EH (cell line): ENCODE measurements at regions not wholly inside any gene's neighbourhood (a gene's known extent, or its start where the extent isn't known, plus 50 kb on each side); places are given as distances from the start of the nearest gene placed in this dataset.
"Not testable (repeated sequence)": the region's sequence is repeated elsewhere in the genome, so short reads cannot be mapped to it uniquely, and the experiment has no call there.

Source experiments
- DNase-seq: peaks from one replicate; pipeline ENCODE4 v3.0.0-alpha.2; 2015; ENCODE audit warnings: low read depth

DNA sequence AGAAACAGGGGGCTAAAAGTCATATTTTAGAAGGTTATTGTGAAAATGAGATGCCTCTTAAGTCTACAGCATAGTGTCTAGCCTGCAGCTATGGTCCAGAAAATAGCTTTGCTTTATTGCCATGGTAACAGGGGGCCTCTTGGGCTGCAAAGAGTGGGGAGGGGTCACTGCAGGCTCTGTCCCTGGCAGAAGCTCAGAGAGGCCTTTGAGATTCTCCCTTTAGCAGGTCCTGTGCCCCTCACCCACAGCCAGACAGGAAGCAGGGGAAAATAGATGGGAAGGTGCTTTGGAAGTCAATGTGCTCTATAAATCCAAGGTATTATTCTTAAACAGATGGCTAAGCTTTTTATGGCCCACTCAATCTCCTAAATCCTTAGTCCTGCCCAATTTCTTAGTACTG lies 1021.3 kb upstream of the GYPC start:
- no peak for DNase-seq

DNA sequence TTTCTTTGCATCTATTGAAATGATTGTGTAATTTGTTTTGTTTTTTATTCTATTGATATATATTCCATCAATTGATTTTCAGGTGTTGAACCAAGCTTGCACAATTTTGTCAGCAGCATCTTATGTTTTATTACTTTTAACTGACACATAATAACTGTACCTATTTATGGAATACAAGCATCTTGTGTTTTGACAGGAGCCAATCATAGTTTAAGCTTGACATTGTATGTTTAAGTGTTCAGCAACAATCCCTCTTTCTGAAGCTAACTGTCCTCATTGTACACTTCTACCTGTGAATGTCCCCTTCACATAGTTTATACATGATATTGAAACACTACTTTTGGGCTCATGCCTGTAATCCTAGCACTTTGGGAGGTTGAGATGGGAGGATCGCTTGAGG lies 1017.6 kb upstream of the GYPC start:
- no peak for DNase-seq

DNA sequence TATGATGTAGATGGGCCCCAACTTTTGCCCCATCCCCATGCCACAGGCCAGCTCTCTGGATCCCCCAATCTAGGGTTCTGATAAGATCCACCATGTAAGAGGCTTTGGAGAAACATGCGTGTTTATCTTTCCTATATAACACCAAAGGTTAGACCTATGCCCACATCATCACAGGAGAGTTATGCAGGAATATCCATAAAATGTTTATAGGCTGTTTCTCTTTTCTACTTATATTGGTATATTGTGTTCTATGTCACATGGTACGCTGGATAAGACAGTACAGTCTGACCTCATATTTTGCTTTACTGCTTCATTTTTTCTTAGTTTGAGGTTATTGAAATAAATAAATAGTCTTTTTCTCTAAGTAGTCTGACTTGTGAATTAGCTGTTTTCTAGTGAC lies 1013.9 kb upstream of the GYPC start:
- DNase-seq, result no peak

DNA sequence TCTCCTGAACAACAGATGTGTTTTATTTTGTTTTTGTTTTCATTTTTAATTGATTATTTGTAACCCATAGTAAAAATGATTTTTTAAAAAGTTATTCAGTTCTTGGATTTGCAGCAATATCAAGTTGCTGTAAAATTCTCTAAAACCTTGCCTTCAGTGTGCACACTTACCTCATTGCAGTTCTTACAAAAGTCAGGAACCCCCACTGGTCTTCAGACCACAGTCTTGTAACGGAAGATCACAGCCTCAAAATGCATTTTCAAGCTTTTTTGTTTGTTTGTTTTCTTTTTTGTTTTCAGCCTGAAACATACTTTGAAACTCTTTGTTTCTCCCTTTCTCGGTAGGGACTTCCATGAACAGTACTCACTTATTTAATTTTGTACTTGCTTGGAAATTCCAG lies 1012.8 kb upstream of the GYPC start:
- DNase-seq, result no peak

DNA sequence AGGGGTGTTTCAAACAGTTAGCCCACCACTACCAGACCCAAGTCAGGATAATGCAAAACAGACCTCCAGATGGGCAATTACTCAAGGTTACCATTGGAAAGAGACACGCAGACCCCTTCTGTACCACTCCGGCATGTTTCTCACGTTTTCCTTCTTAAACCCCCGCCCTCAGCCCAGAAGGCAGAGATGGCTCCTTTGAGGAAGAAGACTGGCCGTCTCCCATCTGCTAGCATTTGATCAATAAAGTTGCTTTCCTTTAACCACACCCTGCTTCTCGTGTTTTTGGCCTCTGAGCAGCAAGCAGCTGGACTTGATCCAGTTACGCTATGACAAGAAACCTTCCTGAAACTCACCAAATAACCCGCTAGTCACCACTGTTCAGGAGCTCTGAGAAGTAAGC lies 1012.4 kb upstream of the GYPC start:
- no peak for DNase-seq

DNA sequence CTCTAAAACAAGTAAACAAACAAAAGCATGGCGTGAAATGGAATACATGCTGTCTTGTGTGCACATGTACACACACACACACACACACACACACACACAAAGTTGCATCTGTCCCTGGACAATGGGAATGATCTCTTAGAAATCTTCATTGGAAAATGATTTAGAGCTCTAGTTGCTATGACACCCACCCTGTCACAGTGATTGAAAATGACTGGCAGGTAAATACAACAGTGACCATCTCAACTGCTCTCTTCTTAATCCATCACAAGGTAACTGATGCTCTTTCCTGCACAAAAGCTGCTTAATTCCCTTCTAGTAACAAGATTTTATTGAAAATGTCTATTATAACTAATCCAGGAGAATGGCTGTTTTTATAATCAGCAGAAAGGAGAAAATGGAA lies 1011.7 kb upstream of the GYPC start:
- DNase-seq, result no peak

DNA sequence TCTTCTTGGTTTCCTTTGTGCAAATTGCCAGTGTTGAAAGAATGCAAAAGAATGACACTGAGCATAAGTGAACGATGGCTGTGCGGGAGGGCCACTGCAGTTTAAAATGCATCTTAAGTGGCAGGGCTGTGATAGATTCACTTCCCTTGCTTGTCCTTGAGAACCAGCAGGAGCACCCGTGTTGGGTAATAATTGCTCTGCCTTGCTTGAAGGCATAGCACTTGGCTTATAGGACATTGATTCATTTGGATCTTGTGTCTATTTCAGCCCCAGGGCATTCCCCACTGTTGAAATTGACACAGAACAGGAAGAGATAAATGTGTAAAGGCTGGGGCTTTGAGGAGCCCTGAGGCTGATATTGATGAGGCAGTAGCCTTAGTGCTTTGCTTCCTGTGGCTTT lies 1003.7 kb upstream of the GYPC start:
- no peak for DNase-seq

DNA sequence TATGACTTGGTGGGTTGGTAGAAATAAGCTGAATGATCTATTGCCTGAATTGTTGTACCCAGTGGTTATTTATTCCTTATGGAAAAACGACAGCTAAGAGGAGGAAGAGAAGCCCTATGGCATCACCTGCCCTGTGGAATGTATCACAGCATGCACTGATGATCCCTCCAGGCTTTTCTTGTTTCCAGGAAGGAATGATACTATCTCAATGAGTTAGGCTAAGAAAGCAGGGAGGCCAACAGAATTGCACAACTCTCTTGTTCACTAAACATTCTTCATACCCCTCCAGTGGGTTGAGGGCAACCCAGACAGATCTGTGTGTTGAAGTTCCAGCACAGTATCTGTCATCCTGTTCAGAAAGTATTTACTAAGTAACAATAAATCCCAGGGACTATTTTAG lies 1001.7 kb upstream of the GYPC start:
- DNase-seq, result no peak

DNA sequence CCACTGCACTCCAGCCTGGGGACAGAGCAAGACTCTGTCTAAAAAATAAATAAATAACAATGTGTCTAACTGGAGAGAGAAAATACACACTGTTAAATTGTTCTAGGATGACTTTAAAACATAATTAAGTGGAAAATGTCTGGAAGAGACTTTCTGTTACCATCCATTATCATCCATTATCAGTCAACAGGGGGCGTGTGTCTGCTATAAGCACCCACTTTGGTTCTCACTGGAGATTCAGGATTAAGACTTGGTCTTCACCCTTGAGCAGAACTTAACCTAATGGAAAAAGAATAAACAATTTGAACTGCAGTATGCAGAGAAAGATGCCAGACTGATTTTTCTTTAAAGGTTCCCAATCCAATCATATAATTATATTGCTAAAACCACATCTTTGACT lies 999.8 kb upstream of the GYPC start:
- DNase-seq, result no peak

DNA sequence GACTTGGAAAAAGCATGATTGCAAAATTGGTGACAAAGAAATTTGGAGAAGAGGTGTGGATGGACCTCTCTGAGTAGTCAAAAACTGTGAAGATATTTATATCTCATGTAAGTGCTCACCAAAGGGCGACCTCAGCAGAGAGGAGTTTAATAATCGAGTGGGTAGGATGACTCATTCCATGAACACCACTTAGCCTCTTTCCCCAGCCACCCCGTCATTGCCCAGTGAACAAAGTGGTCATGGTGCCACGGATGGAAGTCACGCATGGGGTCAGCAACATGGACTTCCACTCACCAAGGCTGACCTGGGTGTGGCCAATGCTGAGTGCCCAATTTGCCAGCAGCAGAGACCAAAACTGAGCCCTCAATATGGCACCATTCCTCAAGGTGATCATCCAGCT lies 997.4 kb upstream of the GYPC start:
- no peak for DNase-seq

DNA sequence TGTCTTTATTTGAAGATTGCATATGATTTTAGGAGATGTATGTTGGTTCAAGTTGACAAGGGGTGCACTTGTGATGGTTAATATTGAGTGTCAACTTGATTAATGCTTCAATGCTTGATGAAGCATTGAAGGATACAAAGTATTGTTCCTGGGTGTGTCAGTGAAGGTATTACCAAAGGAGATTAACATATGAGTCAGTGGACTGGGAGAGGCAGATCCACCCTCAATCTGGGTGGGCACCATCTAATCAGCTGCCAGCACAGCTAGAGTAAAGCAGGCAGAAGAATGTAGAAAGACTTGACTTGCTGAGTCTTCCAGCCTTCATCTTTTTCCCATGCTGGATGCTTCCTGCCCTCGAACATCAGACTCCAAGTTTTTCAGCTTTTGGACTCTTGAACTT lies 995.6 kb upstream of the GYPC start:
- not testable (repeated sequence) for DNase-seq

DNA sequence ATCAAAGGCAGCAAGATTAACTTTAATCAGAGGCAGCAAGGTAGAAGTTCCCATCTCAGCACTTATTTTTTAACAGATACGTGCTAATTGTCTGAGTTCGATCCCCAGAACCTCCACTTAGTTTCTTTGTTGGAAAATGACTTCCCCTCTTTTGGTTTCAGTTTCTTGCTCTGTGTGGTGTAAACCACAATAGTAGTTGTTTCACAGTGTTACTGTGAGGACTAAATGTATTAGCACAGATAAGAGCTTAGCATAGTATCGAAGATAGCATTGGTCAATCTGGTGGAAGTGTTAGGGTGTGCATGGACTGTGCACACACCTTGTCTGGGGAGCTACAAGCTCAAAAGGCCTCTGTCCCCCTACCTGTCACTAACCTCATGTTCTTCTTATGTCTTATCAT lies 988.3 kb upstream of the GYPC start:
- DNase-seq, result no peak

DNA sequence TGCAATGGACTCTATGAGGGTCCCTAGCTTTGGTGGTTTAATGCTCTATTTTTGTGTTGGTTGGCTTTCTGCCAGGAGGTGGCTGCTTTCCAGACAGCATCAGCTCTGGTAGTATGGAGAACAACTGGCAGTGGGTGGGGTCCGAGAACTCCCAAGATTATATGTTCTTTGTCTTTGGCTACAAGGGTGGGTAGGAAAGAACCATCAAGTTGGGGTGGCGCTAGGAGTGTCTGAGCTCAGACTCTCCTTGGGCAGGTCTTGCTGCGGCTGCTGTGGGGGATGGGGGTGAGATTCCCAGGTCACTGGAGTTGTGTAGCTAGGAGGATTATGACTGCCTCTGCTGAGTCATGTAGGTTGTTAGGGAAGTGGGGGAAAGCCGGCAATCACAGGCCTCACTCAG lies 976.1 kb upstream of the GYPC start:
- DNase-seq, result no peak

DNA sequence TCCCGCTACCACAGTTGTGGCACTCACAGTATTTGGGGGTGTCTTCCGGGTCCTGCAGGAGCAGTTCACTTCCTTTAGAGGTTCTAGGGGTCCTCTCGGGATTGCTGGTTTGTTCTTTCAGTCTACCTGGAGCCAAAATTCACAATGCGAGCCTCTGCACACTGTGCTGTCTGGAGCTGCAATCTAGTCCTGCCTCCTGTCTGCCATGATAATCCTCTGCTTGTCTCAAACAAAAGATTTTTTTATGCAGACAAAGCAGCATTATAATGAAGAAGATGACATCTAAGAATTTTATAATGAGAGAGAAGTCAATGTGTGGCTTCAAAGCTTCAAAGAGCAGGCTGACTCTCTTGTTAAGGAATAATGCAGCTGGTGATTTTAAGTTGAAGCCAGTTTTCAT lies 975.1 kb upstream of the GYPC start:
- DNase-seq, result no peak

DNA sequence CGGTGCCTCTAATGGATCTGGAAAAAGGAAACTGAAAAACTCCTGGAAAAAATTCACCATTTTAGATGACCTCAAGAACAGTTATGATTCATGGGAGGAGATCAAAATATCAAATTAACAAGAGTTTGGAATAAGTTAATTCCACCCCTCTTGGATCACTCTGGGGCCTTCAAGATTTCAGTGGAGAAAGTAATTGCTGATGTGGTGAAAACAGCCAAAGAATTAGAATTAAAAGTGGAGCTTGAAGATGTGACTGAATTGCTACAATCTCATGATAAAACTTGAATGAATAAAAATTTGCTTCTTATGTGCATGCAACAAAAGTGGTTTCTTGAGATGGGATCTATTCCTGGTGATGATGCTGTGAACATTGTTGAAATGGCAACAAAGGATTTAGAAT lies 974.4 kb upstream of the GYPC start:
- no peak for DNase-seq

DNA sequence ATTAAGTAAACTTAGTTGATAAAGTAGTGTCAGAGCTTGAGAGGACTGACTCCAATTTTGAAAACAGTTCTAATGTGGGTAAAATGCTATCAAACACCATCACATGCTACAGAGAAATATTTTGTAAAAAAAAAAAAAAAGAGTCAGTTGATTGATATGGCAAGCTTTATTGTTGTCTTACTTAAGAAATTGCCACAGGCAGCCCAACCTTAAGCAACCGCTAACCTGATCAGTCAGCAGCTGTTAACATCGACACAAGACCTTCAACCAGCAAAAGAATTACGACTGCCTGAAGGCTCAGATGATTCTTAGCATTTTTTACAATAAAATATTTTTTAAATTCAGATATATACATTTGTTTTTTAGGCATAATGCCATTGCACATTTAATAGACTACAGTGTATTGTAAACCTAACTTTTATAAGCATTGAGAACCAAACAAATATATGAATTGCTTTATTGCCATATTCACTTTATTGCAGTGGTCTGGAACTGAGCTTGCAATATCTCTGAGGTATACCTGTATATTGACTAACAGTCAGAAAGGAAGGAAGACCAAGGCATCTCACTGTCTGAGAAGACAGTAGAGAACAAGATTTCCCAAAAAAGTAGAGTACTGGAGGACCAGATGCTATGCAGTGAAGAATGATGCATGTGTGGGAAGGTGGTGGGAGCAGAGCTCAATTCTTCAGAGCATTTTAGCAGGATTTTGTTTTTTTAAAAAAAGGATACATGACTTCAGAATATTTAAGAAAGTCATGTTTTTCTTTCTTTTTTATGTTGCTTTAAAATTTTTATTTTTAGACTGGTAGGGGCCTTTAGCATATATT lies 973.8 kb upstream of the GYPC start:
- DNase-seq, result no peak

DNA sequence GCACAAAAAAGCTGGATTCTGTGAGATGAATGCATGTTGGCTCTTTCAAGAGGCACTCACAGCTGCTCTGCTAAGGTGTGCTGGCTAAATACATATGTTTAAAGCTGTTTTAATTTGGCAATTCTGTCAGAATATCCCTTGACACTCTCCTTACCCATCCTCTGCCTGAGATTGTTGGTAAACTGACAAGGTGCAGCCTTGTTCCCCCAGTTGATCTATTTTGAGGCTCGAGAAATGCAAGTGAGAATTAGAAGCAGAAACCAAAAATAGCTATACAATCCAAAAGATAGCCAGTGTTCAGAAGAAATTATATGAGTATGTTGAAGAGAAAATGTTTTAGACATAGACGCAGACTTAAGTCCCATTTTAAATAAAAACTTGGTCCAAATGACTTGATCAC lies 971.7 kb upstream of the GYPC start:
- no peak for DNase-seq

DNA sequence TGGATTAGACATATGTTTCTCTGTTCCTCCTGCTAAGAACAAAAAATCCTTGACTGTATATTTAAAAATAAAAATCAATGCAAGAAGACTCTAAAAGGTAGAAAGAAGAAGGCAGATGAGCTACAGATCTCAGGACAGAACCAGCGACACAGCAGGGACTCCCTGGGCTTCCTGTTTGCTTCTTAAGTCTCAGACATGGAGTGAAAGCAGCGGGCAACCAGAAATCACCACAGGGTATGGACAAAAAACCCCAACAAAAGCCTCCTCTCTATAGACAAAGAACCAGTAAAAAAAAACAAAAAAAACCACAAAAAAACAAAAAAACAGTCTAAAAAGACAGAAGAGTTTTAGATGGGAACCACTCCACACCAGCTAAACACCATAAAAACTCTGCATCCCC lies 971.0 kb upstream of the GYPC start:
- DNase-seq, result no peak

DNA sequence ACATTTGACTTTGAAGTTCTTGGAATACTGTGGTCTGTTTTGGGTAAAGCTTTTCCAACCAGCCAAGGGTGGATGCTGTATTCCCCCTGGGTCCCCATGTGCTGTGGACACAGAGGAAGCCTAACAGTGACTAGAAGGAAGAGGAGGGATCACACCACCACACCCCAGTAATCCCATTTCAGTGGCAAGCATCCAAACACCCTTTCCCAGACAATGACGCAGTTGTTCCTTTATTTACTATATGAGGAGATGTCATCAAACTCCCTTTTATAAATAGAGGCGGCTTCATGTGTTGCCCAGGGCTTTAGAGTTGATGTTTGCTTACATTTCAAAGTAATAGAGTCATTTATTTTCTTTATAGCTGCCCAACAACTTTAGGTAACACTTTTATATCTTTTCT lies 959.4 kb upstream of the GYPC start:
- DNase-seq, result no peak

DNA sequence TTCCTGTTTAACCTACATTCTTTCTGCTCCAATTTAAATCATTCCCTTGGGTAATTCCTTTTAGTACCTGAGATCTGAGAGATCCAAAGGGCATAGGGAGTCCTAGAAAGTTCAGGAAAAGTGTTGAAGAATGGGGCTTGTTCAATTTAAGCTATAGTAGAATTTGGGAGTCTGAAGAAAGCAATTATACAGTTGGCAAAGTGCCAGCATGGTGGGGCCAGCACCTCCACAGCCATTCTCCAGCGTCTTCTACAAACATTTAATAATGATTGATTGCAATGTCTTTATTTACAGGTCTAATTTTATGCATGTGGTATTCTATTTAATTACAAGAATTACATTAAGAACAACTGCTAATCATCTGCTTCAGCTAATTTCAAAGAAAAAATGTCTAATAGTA lies 957.7 kb upstream of the GYPC start:
- DNase-seq, result no peak

DNA sequence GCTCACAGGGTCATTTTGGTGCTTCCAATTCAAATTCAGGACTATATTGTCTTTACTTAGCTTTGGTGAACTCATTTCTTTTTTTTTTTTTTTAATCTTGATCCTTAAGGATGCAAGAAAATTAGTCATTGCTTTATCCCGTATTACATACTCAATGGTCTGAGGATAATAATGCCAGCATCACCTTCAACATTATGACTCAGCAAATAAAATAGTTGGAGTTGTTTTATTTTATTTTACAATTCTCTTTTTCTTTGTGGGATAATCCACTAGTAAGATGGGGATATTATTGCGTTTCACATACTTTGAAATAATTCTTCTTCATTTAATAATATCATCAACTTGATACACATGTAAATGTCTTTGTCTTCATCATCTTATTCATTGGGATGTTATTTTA lies 954.9 kb upstream of the GYPC start:
- no peak for DNase-seq

DNA sequence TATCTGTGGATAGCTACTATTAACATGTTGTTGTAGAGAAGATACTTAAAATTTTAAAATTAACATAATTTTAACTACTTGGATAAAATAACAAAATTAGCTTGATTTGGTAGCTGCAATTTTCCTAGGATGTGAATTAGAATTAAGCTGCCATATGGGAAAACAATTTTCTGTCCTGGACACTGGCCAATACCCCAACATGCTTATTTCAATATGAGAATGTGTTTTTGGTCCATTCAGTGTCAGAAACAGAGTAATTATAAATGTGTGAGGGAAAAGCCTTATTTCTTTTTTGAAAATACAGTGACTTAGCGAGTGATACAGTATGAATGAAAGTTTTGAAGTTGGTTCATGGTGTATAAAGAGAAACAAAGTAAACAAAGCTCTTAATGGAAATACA lies 948.3 kb upstream of the GYPC start:
- DNase-seq, result no peak

DNA sequence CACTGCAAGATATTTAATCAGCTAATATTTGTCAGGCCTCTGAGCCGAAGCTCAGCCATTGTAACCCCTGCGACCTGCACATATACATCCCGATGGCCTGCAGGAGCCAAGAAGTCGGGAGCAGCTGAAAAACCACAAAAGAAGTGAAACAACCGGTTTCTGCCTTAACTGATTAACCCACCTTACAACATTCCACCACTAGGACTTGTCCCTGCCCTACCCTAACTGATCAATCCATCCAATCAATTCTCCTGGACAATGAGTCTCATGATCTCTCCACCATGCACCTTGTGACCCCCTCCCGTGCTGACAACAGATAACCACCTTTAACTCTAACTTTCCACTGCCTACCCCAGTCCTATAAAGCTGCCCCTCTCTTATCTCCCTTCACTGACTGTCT lies 945.4 kb upstream of the GYPC start:
- DNase-seq, result no peak

DNA sequence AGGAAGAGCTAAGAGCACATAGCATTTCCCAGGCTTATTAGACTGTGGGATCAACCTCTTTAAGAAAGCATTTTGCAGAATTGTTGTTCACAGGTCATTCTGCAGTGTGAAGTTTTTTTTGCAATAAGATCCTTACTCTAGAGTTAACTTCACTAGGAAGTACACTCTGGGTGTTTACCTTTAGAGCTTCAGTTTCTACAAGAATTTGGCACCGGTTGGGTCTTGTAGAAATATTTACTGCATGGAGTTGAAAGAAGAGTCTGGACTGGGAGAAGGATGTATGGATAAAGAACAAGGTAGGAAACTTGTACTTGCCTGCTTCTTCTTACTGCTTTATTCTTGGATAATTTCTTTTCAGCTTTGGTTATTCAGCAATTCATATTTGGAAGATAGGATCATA lies 944.9 kb upstream of the GYPC start:
- no peak for DNase-seq

DNA sequence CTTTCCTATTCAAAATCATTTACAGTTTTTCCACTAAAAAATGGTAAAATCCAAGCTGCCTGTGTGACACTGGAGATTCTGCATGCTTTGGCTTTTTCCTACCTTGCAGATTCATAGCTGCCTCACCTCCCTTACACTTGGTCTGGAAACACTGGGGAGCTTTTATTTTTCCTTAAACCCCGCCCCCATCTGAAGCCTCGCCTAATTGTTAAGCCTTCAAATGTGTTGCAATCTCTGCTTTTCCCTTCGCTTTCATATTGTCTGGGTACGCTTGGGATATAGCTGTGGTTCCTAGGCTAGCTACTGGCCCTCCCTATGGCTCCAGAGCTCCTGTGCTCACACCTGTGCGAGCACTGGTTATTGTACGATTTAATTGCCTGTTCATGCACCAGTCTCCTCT lies 942.4 kb upstream of the GYPC start:
- no peak for DNase-seq
